LNCAP (cell line): ENCODE measurements at regions not wholly inside any gene's neighbourhood (a gene's known extent, or its start where the extent isn't known, plus 50 kb on each side); places are given as distances from the start of the nearest gene placed in this dataset.

Experiments used
- CTCF ChIP-seq: fragments of 450-650 bp; IDR thresholded peaks from 2 replicates; pipeline ENCODE4 v1.5.1; 2017; ENCODE audit warnings: mild to moderate bottlenecking

- no peak for TF ChIP-seq CTCF
These were observed 184.0 kb upstream of the SATB1 start for GRCh38 chr3:18609187-18609586.

GRCh38 chr3:18597919-18598318, 172.8 kb upstream of the SATB1 start:
- TF ChIP-seq CTCF = no peak

GRCh38 chr3:18593231-18593630, 168.1 kb upstream of the SATB1 start:
- no peak for TF ChIP-seq CTCF

GRCh38 chr3:18591120-18591519, 166.0 kb upstream of the SATB1 start:
- no peak for TF ChIP-seq CTCF

- no peak for TF ChIP-seq CTCF
These were observed 160.9 kb upstream of the SATB1 start for GRCh38 chr3:18586076-18586475.

- no peak for TF ChIP-seq CTCF
These were observed 160.1 kb upstream of the SATB1 start for GRCh38 chr3:18585004-18585968.

GRCh38 chr3:18580268-18580667, 155.1 kb upstream of the SATB1 start:
- TF ChIP-seq CTCF = no peak
